ENCODE measurements at regions not wholly inside any gene's neighbourhood (a gene's known extent, or its start where the extent isn't known, plus 50 kb on each side); places are given as distances from the start of the nearest gene placed in this dataset.

- no peaks in the 10 kb centered on the region for H3K4me1 ChIP-seq (ENCODE audit: insufficient read depth, low read length)
- CTCF ChIA-PET (ENCODE audit: low intra/inter-chr PET ratio, low total read pairs): no interaction called here
- no TSS peak for BruUV-seq (replicated peaks)
- WGBS (ENCODE audit: low lambda C conversion rate): 21% methylated on average over 4 of the region's 4 CpGs
- no peaks in the 10 kb centered on the region for H3K27me3 ChIP-seq (ENCODE audit: control insufficient read depth in 1 of 2, insufficient read depth in 2 of 2, low read length in 2 of 2)
- no peaks in the 10 kb centered on the region for H3K36me3 ChIP-seq (replicated peaks in 1 of 2; ENCODE audit: control insufficient read depth in 1 of 2, insufficient read depth in 2 of 2, low read length in 2 of 2)
- H3K9ac ChIP-seq (ENCODE audit: insufficient read depth, low read depth, low read length): no peak overlapping the region
- ATAC-seq (no peak), DNase-seq (ENCODE audit: low spot score) (no peak), FAIRE-seq (no peak)
- no peaks in the 10 kb centered on the region for H3K79me2 ChIP-seq (ENCODE audit: insufficient read depth, low read length)
- H2AFZ ChIP-seq (ENCODE audit: low read length): no peak overlapping the region
- H3K4me3 ChIP-seq (replicated peaks in 1 of 3; ENCODE audit: insufficient read depth in 1 of 3, low read depth in 2 of 3, low read length in 3 of 3): no peak overlapping the region
- TF ChIP-seq DDIT3 (CRISPR knock-in tag; IDR thresholded peaks at IDR 0.05) (no peak), ATF4 (CRISPR knock-in tag; IDR thresholded peaks at IDR 0.05) (no peak), NONO (IDR thresholded peaks at IDR 0.05) (no peak), NONO (CRISPR knock-in tag; conservative IDR thresholded peaks at IDR 0.05) (no peak), SYNCRIP (IDR thresholded peaks at IDR 0.05; ENCODE audit: insufficient read depth, low read depth, low read length) (no peak), HNRNPH1 (optimal IDR thresholded peaks at IDR 0.05; ENCODE audit: low read depth, low read length) (no peak)
- no peak overlapping the region for H3K27ac ChIP-seq (ENCODE audit: extremely low read length, insufficient read depth, low read length)
- POLR2A ChIA-PET: no interaction called here
- in situ Hi-C loops (cut with HindIII; ENCODE audit: extremely low pct_ligation_motif_present, low pct_unique_long_range_greater_than_20kb) (loop anchor here (25.0 kb wide), 1 partner anchor 574 kb away; the partner anchor contains the start of gene NR2F2), intact Hi-C loops (cut with micrococcal nuclease; ENCODE audit: unreplicated experiment) (loop anchor here (5.0 to 10.0 kb wide), 3 partner anchors 569 to 1471 kb away; partner anchors contain the start of gene NR2F2)
- H3K4me2 ChIP-seq (ENCODE audit: low read depth, low read length): no peak overlapping the region
- no peaks in the 10 kb centered on the region for H3K9me3 ChIP-seq (ENCODE audit: low read length)
- no peaks in the 10 kb centered on the region for H4K20me1 ChIP-seq (ENCODE audit: insufficient read depth, low read length)
These were observed 567.1 kb upstream of the NR2F2 start for GRCh38 chr15:95763426-95763825.

GRCh38 chr15:95765161-95765560 is 565.3 kb upstream of the NR2F2 start:
- no peaks in the 10 kb centered on the region for H3K36me3 ChIP-seq (replicated peaks in 1 of 2; ENCODE audit: control insufficient read depth in 1 of 2, insufficient read depth in 2 of 2, low read length in 2 of 2)
- H3K27ac ChIP-seq (ENCODE audit: extremely low read length, insufficient read depth, low read length): no peak overlapping the region
- H3K4me3 ChIP-seq (replicated peaks in 1 of 3; ENCODE audit: insufficient read depth in 1 of 3, low read depth in 2 of 3, low read length in 3 of 3): no peak overlapping the region
- ATAC-seq: no peak
- no peaks in the 10 kb centered on the region for H4K20me1 ChIP-seq (ENCODE audit: insufficient read depth, low read length)
- in situ Hi-C loops (cut with HindIII; ENCODE audit: extremely low pct_ligation_motif_present, low pct_unique_long_range_greater_than_20kb) (loop anchor here (25.0 kb wide), 1 partner anchor 572 kb away; the partner anchor contains the start of gene NR2F2), intact Hi-C loops (cut with micrococcal nuclease; ENCODE audit: unreplicated experiment) (loop anchor here (10.0 kb wide), 1 partner anchor 1470 kb away; no protein-coding TSS in a partner anchor)
- H3K9ac ChIP-seq (ENCODE audit: insufficient read depth, low read depth, low read length): no peak overlapping the region
- no peak for FAIRE-seq
- WGBS (ENCODE audit: low lambda C conversion rate): 0% methylated on average over 2 of the region's 2 CpGs
- H3K9me3 ChIP-seq (ENCODE audit: low read length): peaks cover under 1% of the 10 kb centered on the region; the same call in 1 of the 2 replicates
- DNase-seq (ENCODE audit: low spot score): no peak
- POLR2A ChIA-PET: no interaction called here
- no peaks in the 10 kb centered on the region for H3K27me3 ChIP-seq (ENCODE audit: control insufficient read depth in 1 of 2, insufficient read depth in 2 of 2, low read length in 2 of 2)
- no peak overlapping the region for H3K4me2 ChIP-seq (ENCODE audit: low read depth, low read length)
- no peaks in the 10 kb centered on the region for H3K79me2 ChIP-seq (ENCODE audit: insufficient read depth, low read length)
- no TSS peak for BruUV-seq (replicated peaks)
- no peak overlapping the region for H2AFZ ChIP-seq (ENCODE audit: low read length)
- no peaks in the 10 kb centered on the region for H3K4me1 ChIP-seq (ENCODE audit: insufficient read depth, low read length)
- CTCF ChIA-PET (ENCODE audit: low intra/inter-chr PET ratio, low total read pairs): no interaction called here
- TF ChIP-seq ZNF737 (CRISPR knock-in tag; IDR thresholded peaks at IDR 0.05; ENCODE audit: borderline replicate concordance): no peak
- TF ChIP-seq IRF2 (CRISPR knock-in tag; IDR thresholded peaks at IDR 0.05): no peak
- TF ChIP-seq ZNF407 (CRISPR knock-in tag; IDR thresholded peaks at IDR 0.05; ENCODE audit: not compliant biosample characterization): no peak
